GM23338 (cell line): ENCODE measurements at regions not wholly inside any gene's neighbourhood (a gene's known extent, or its start where the extent isn't known, plus 50 kb on each side); places are given as distances from the start of the nearest gene placed in this dataset.

Experiments
- ATAC-seq: fragments of 200-7000 bp; cut with Tn5 transposase; 3 replicates; pipeline ENCODE4 v1.9.1; 2020
- DNase-seq: peaks from one replicate; pipeline ENCODE4 v3.0.0-alpha.2; 2015; ENCODE audit warnings: low spot score
- H2AFZ ChIP-seq: fragments of 200-600 bp; sonication (generic); 2 replicates; pipeline ENCODE4 v1.8.0; 2016; ENCODE audit warnings: antibody characterized with exemption, mild to moderate bottlenecking, moderate library complexity
- H3F3A ChIP-seq: fragments of 200-600 bp; sonication (generic); replicated peaks from 2 replicates; pipeline ENCODE4 v1.8.0; 2017; ENCODE audit warnings: antibody characterized with exemption, mixed run types, low read depth
- H3K27ac ChIP-seq: fragments of 200-600 bp; sonication (generic); 2 replicates; pipeline ENCODE4 v1.6.1; 2016; ENCODE audit warnings: low read depth
- H3K27me3 ChIP-seq: fragments of 200-600 bp; sonication (generic); 2 replicates; pipeline ENCODE4 v1.8.0; 2016; ENCODE audit warnings: mild to moderate bottlenecking, mixed run types, moderate library complexity; ENCODE audit not compliant: insufficient read depth
- H3K36me3 ChIP-seq: fragments of 200-600 bp; sonication (generic); 2 replicates; pipeline ENCODE4 v1.8.0; 2016; ENCODE audit warnings: mild to moderate bottlenecking; ENCODE audit not compliant: insufficient read depth
- H3K4me1 ChIP-seq: fragments of 200-600 bp; sonication (generic); 2 replicates; pipeline ENCODE4 v1.8.0; 2016; ENCODE audit warnings: mild to moderate bottlenecking, moderate library complexity; ENCODE audit not compliant: insufficient read depth
- H3K4me2 ChIP-seq: fragments of 200-600 bp; sonication (generic); 2 replicates; pipeline ENCODE4 v1.7.1; 2017; ENCODE audit warnings: mixed run types
- H3K4me3 ChIP-seq: fragments of 200-600 bp; sonication (generic); 2 replicates; pipeline ENCODE4 v1.6.1; 2016; ENCODE audit warnings: mixed run types
- H3K79me2 ChIP-seq: fragments of 200-600 bp; sonication (generic); replicated peaks from 2 replicates; pipeline ENCODE4 v1.8.0; 2017; ENCODE audit warnings: mild to moderate bottlenecking; ENCODE audit not compliant: insufficient read depth
- H3K9me2 ChIP-seq: fragments of 200-600 bp; sonication (generic); 2 replicates; pipeline ENCODE4 v1.8.0; 2017; ENCODE audit not compliant: insufficient read depth
- H4K20me1 ChIP-seq: fragments of 200-600 bp; sonication (generic); replicated peaks from 2 replicates; pipeline ENCODE4 v1.8.0; 2017; ENCODE audit warnings: mild to moderate bottlenecking; ENCODE audit not compliant: insufficient read depth
- H3K27ac Mint-ChIP-seq: 2 replicates; pipeline ENCODE4 v1.8.0; 2020; ENCODE audit warnings: inconsistent platforms, mild to moderate bottlenecking, moderate library complexity, mixed read lengths
- H3K27me3 Mint-ChIP-seq: 3 replicates; pipeline ENCODE4 v1.8.0; 2022; ENCODE audit warnings: low read depth, mild to moderate bottlenecking, moderate library complexity, mixed read lengths, inconsistent platforms; ENCODE audit not compliant: insufficient read depth, poor library complexity
- H3K36me3 Mint-ChIP-seq: 3 replicates; pipeline ENCODE4 v1.8.0; 2021; ENCODE audit warnings: low read depth, mild to moderate bottlenecking, inconsistent platforms, moderate library complexity, mixed read lengths
- H3K4me1 Mint-ChIP-seq: 3 replicates; pipeline ENCODE4 v1.8.0; 2020; ENCODE audit warnings: mild to moderate bottlenecking, inconsistent platforms, mixed read lengths
- H3K4me3 Mint-ChIP-seq: 3 replicates; pipeline ENCODE4 v1.8.0; 2021; ENCODE audit warnings: moderate library complexity, mild to moderate bottlenecking, inconsistent platforms, mixed read lengths
- H3K9me3 Mint-ChIP-seq: 3 replicates; pipeline ENCODE4 v1.8.0; 2020; ENCODE audit warnings: moderate library complexity, mild to moderate bottlenecking, inconsistent platforms, mixed read lengths
- CTCF ChIP-seq, 2 experiments: fragments of 200-600 bp in 1 of 2; sonication (generic) in 1 of 2; conservative IDR thresholded peaks; 2 replicates each; pipeline versions ENCODE4 v1.5.1 to v1.6.1; 2016 to 2017; ENCODE audit warnings: antibody characterized with exemption in 2 of 2, low read depth in 2 of 2, mild to moderate bottlenecking in 2 of 2, moderate library complexity in 1 of 2
- EZH2 ChIP-seq: fragments of 200-600 bp; sonication (generic); IDR thresholded peaks from one replicate; pipeline ENCODE4 v1.8.0; 2017; ENCODE audit warnings: antibody characterized with exemption, mild to moderate bottlenecking, low read depth; ENCODE audit not compliant: unreplicated experiment
- EZH2phosphoT487 ChIP-seq: fragments of 200-600 bp; sonication (generic); IDR thresholded peaks from one replicate; pipeline ENCODE4 v1.8.1; 2018; ENCODE audit warnings: antibody characterized with exemption; ENCODE audit not compliant: unreplicated experiment
- ZNF114 ChIP-seq: fragments of 250-450 bp; sonication (Bioruptor Pico); IDR thresholded peaks from 2 replicates; pipeline ENCODE4 v1.5.0; 2020; ENCODE audit warnings: mild to moderate bottlenecking, moderate library complexity
- ZNF462 ChIP-seq: fragments of 250-450 bp; sonication (Bioruptor Pico); IDR thresholded peaks from 2 replicates; pipeline ENCODE4 v1.5.0; 2020; ENCODE audit warnings: mild to moderate bottlenecking, moderate library complexity

GRCh38 chr5:57891443-57891842 lies 408.8 kb upstream of the ACTBL2 start:
- Mint-ChIP-seq H3K36me3 (no peaks in the 10 kb centered on the region), H3K27ac (peak overlapping the region; percentile 38), H3K4me1 (peaks cover 39% of the 10 kb centered on the region), H3K4me3 (no peak overlapping the region), H3K9me3 (no peaks in the 10 kb centered on the region), H3K27me3 (peaks cover 1% of the 10 kb centered on the region)
- Histone ChIP-seq H3K4me3 (no peak overlapping the region), H4K20me1 (no peaks in the 10 kb centered on the region), H3K27me3 (no peaks in the 10 kb centered on the region), H3K9me2 (0 out of 2 replicates have a peak, but pooled peaks cover 2% of the 10 kb centered on the region), H3K4me2 (peak overlapping the region; percentile 27; the same call in 1 of the 2 replicates), H3K4me1 (peaks cover 35% of the 10 kb centered on the region), H3K27ac (peak overlapping the region; percentile 74), H3F3A (no peaks in the 10 kb centered on the region), H2AFZ (no peak overlapping the region), H3K79me2 (no peaks in the 10 kb centered on the region), H3K36me3 (no peaks in the 10 kb centered on the region)
- ATAC-seq (peak; percentile 51), DNase-seq (peak; percentile 67)
- TF ChIP-seq EZH2phosphoT487, result no peak
- 0 out of 2 replicates have a peak, but pooled peaks have one; percentile 37 for TF ChIP-seq ZNF462 (CRISPR knock-in tag)
- no peak for TF ChIP-seq ZNF114 (CRISPR knock-in tag)
- TF ChIP-seq EZH2, result no peak

DNA sequence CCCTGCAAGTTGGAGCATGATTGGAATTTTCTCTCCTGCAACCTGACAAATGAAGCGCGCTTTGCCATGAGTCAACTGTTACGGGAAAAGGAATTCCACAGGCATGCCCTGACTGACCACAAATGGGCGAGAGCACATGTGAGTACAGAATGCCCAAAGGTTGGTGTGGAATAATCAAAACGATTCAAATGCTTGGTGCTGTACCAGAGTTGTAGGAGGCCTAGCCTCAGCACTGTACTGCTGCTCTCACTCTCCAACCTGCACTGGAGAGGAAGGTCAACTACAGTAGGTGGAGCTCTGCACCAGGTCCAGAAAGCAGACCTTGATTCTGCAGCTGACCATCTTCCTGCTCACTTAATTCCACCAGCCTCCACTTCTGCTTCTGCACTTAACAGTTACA lies 406.9 kb upstream of the ACTBL2 start:
- Histone ChIP-seq H3K27ac (no peak overlapping the region), H3F3A (no peaks in the 10 kb centered on the region), H3K4me1 (peaks cover 35% of the 10 kb centered on the region), H3K4me2 (no peak overlapping the region), H3K4me3 (no peak overlapping the region), H3K36me3 (no peaks in the 10 kb centered on the region), H4K20me1 (no peaks in the 10 kb centered on the region), H3K79me2 (no peaks in the 10 kb centered on the region), H3K9me2 (0 out of 2 replicates have a peak, but pooled peaks cover 2% of the 10 kb centered on the region), H2AFZ (0 out of 2 replicates have a peak overlapping the region, but pooled peaks have one; percentile 12), H3K27me3 (no peaks in the 10 kb centered on the region)
- Mint-ChIP-seq H3K4me3 (no peak overlapping the region), H3K36me3 (no peaks in the 10 kb centered on the region), H3K9me3 (no peaks in the 10 kb centered on the region), H3K27ac (0 out of 2 replicates have a peak overlapping the region, but pooled peaks have one; percentile 38), H3K4me1 (peaks cover 39% of the 10 kb centered on the region), H3K27me3 (peaks cover 1% of the 10 kb centered on the region)
- peak; percentile 28 for DNase-seq
- no peak for ATAC-seq
- TF ChIP-seq ZNF114 (CRISPR knock-in tag) (no peak), CTCF (conservative IDR thresholded peaks at IDR 0.05; ENCODE audit: low read depth in 2 of 2) (peak in 1 of 2 experiments; percentile 34; a peak in 2 of 4 replicates)
